ENCODE measurements at regions not wholly inside any gene's neighbourhood (a gene's known extent, or its start where the extent isn't known, plus 50 kb on each side); places are given as distances from the start of the nearest gene placed in this dataset.
"Not testable (repeated sequence)": the region's sequence is repeated elsewhere in the genome, so short reads cannot be mapped to it uniquely, and the experiment has no call there.

- no peak for DNase-seq (ENCODE audit: low read depth in 2 of 2)
These were observed 192.6 kb upstream of the E2F8 start for GRCh38 chr11:19433367-19433766.

GRCh38 chr11:19432370-19433061 is 191.8 kb upstream of the E2F8 start:
- DNase-seq (ENCODE audit: low read depth in 2 of 2): no peak

GRCh38 chr11:19430754-19431398 is 190.1 kb upstream of the E2F8 start:
- no peak for DNase-seq (ENCODE audit: low read depth in 2 of 2)

GRCh38 chr11:19430346-19430745 is 189.6 kb upstream of the E2F8 start:
- DNase-seq (ENCODE audit: low read depth in 2 of 2): no peak

- no peak for DNase-seq (ENCODE audit: low read depth in 2 of 2)
These were observed 188.5 kb upstream of the E2F8 start for GRCh38 chr11:19429108-19429760.

GRCh38 chr11:19428206-19429002 is 187.7 kb upstream of the E2F8 start:
- no peak for DNase-seq (ENCODE audit: low read depth in 2 of 2)

- no peak for DNase-seq (ENCODE audit: low read depth in 2 of 2)
These were observed 186.1 kb upstream of the E2F8 start for GRCh38 chr11:19426756-19427403.

- DNase-seq (ENCODE audit: low read depth in 2 of 2): no peak
These were observed 185.4 kb upstream of the E2F8 start for GRCh38 chr11:19426011-19426755.

GRCh38 chr11:19422276-19422675 is 181.5 kb upstream of the E2F8 start:
- DNase-seq (ENCODE audit: low read depth in 2 of 2): no peak

- no peak for DNase-seq (ENCODE audit: low read depth in 2 of 2)
These were observed 180.3 kb upstream of the E2F8 start for GRCh38 chr11:19420868-19421533.

GRCh38 chr11:19419808-19420207 is 179.1 kb upstream of the E2F8 start:
- DNase-seq (ENCODE audit: low read depth in 2 of 2): no peak

GRCh38 chr11:19419021-19419750 is 178.4 kb upstream of the E2F8 start:
- DNase-seq (ENCODE audit: low read depth in 2 of 2): no peak

GRCh38 chr11:19418221-19418620 is 177.5 kb upstream of the E2F8 start:
- no peak for DNase-seq (ENCODE audit: low read depth in 2 of 2)

- not testable (repeated sequence) for DNase-seq (ENCODE audit: low read depth in 2 of 2)
These were observed 171.3 kb upstream of the E2F8 start for GRCh38 chr11:19412070-19412469.

- no peak for DNase-seq (ENCODE audit: low read depth in 2 of 2)
These were observed 169.3 kb upstream of the E2F8 start for GRCh38 chr11:19410032-19410431.

- DNase-seq (ENCODE audit: low read depth in 2 of 2): no peak
These were observed 168.6 kb upstream of the E2F8 start for GRCh38 chr11:19409307-19409706.

- no peak for DNase-seq (ENCODE audit: low read depth in 2 of 2)
These were observed 167.0 kb upstream of the E2F8 start for GRCh38 chr11:19407677-19408270.

GRCh38 chr11:19405966-19406365 is 165.2 kb upstream of the E2F8 start:
- DNase-seq (ENCODE audit: low read depth in 2 of 2): no peak

- no peak for DNase-seq (ENCODE audit: low read depth in 2 of 2)
These were observed 164.0 kb upstream of the E2F8 start for GRCh38 chr11:19404787-19405186.

Measured in stimulated activated CD8-positive, alpha-beta memory T cell treated with anti-CD3 and anti-CD28 coated beads, Interleukin-7, amount 100 ng/mL, for 1 hour (primary cell).